ENCODE measurements at regions not wholly inside any gene's neighbourhood (a gene's known extent, or its start where the extent isn't known, plus 50 kb on each side); places are given as distances from the start of the nearest gene placed in this dataset.
"Not testable (repeated sequence)": the region's sequence is repeated elsewhere in the genome, so short reads cannot be mapped to it uniquely, and the experiment has no call there.

DNA sequence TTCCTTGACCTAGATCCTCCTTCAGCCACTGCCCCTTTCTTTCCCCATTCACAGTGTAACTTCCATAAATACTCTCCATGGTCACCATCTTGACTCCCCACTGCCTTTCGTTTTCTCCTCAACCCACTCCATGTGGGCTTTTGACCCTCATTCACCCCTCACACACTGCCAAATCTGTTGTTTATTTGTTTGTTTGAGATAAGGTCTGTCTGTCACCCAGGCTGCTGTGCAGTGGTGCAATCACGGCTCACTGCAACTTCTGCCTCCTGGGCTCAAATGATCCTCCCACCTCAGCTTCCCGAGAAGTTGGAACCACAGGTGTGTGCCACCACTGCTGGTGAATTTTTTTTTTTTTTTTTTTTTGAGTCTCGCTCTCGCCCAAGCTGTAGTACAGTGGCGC is 162.9 kb downstream of the FGF1 start:
- Histone ChIP-seq H3K9me3 (no peaks in the 10 kb centered on the region), H3K4me3 (no peak overlapping the region), H3K4me1 (peaks cover 5% of the 10 kb centered on the region), H3K27me3 (no peaks in the 10 kb centered on the region), H3K36me3 (no peaks in the 10 kb centered on the region), H3K27ac (no peak overlapping the region)
- ATAC-seq, result no peak
- intact Hi-C loops (cut with DNase I), result no loop called here
- no peak for DNase-seq
- TF ChIP-seq, protein P1, sequence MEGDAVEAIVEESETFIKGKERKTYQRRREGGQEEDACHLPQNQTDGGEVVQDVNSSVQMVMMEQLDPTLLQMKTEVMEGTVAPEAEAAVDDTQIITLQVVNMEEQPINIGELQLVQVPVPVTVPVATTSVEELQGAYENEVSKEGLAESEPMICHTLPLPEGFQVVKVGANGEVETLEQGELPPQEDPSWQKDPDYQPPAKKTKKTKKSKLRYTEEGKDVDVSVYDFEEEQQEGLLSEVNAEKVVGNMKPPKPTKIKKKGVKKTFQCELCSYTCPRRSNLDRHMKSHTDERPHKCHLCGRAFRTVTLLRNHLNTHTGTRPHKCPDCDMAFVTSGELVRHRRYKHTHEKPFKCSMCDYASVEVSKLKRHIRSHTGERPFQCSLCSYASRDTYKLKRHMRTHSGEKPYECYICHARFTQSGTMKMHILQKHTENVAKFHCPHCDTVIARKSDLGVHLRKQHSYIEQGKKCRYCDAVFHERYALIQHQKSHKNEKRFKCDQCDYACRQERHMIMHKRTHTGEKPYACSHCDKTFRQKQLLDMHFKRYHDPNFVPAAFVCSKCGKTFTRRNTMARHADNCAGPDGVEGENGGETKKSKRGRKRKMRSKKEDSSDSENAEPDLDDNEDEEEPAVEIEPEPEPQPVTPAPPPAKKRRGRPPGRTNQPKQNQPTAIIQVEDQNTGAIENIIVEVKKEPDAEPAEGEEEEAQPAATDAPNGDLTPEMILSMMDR (IDR thresholded peaks at IDR 0.05), result no peak

DNA sequence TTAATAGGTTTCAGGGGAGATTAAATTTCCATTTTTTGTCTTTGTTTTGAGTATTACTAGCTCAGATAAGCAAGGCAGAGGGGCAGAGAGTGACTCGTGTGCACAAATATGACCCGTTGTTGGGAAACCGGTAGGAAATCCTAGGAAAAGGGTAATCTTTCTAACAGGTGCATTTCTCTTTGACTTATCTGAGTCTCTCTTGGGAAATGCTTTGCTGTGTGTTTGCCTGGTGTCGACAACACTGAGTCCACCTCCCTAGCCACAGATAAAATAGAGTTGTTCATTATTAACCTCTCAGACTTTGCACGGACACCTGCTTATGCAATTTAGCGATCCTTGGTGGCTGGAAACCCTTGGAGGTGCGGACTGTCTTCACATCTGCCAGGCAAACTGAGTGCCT is 164.2 kb downstream of the FGF1 start:
- no peak for ATAC-seq
- no peaks in the 10 kb centered on the region for H3K27me3 ChIP-seq
- no peak for DNase-seq
- no peaks in the 10 kb centered on the region for H3K9me3 ChIP-seq
- H3K4me1 ChIP-seq, result no peaks in the 10 kb centered on the region
- intact Hi-C loops (cut with DNase I), result no loop called here
- no peaks in the 10 kb centered on the region for H3K36me3 ChIP-seq
- no peak overlapping the region for H3K27ac ChIP-seq
- TF ChIP-seq, protein P1 (IDR thresholded peaks at IDR 0.05), result no peak
- no peak overlapping the region for H3K4me3 ChIP-seq

DNA sequence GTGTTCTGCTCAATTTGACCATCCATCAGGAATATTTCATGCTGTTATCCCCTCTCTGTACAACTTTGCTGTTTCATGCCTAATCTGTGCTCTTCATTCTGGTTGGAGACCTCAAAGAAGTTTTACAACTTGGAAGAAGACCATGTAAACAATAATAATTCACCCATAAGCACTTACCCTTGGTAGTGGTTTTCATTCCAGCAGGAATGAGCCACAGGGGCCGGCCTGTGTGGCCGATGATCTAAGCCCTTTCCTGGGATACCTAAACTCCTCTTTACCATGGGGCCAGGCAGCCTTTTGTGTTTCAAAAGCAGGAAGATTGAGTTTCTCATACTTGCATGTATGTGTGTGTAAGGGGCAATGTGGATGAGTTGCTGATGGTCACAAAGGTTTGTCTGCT is 165.0 kb downstream of the FGF1 start:
- TF ChIP-seq, protein P1 (IDR thresholded peaks at IDR 0.05), result no peak
- H3K27me3 ChIP-seq, result no peaks in the 10 kb centered on the region
- H3K27ac ChIP-seq, result no peak overlapping the region
- H3K9me3 ChIP-seq, result no peaks in the 10 kb centered on the region
- H3K36me3 ChIP-seq, result no peaks in the 10 kb centered on the region
- no peak overlapping the region for H3K4me3 ChIP-seq
- DNase-seq (no peak), ATAC-seq (no peak)
- intact Hi-C loops (cut with DNase I), result no loop called here
- H3K4me1 ChIP-seq, result no peaks in the 10 kb centered on the region

DNA sequence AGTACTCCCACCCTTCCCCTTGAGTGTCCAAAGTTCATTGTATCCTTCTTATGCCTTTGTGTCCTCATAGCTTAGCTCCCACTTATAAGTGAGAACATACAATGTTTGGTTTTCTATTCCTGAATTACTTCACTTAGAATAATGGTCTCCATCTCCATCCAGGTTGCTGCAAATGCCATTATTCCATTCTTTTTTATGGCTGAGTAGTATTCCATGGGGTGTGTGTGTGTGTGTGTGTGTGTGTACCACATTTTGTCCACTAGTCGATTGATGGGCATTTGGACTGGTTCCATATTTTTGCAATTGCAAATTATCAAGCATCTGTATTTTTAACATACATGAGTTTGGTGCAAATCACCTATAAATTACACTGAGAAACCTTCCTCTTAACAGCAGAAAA is 166.0 kb downstream of the FGF1 start:
- ATAC-seq; H3K36me3 ChIP-seq; H3K4me1 ChIP-seq; H3K9me3 ChIP-seq; H3K4me3 ChIP-seq; DNase-seq; H3K27me3 ChIP-seq; intact Hi-C loops (cut with DNase I); H3K27ac ChIP-seq: not testable (repeated sequence)

DNA sequence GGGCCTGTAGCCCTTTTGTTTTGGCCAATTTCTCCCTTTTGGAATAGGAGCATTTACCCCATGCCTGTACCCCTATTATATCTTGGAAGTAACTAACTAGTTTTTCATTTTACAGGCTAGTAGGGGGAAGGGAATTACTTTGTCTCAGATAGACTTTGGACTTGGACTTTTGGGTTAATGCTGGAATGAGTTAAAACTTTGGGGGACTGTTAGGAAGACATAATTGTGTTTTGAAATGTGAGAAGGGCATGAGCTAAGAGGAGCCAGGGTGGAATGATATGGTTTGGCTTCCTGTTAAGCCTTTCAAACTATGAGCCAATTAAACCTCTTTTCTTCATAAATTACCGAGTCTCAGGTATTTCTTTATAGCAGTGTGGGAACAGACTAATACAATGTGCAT is 168.1 kb downstream of the FGF1 start:
- DNase-seq (no peak), ATAC-seq (no peak)
- H3K9me3 ChIP-seq, result no peaks in the 10 kb centered on the region
- H3K4me1 ChIP-seq, result peaks cover under 1% of the 10 kb centered on the region
- intact Hi-C loops (cut with DNase I), result no loop called here
- no peak overlapping the region for H3K27ac ChIP-seq
- H3K4me3 ChIP-seq, result no peak overlapping the region
- TF ChIP-seq, protein P1 (IDR thresholded peaks at IDR 0.05), result no peak
- no peaks in the 10 kb centered on the region for H3K27me3 ChIP-seq
- no peaks in the 10 kb centered on the region for H3K36me3 ChIP-seq

DNA sequence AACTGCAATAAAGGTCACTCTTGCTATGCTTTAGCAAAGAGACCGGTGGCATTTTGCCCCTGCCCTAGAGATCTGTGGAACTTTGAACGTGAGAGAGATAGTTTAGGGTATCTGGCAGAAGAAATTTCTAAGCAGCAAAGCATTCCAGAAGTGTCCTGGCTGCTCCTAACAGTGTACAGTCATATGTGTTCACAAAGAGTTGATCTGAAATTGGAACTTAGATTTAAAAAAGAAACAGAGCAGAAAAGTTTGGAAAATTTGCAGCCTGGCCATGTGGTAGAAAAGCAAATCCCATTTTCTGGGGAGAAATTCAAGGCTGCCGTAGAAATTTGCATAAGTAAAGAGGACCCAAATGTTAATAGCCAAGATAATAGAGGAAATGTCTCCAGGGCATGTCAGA is 169.2 kb downstream of the FGF1 start:
- Histone ChIP-seq H3K27me3 (no peaks in the 10 kb centered on the region), H3K4me3 (no peak overlapping the region), H3K27ac (no peak overlapping the region), H3K36me3 (no peaks in the 10 kb centered on the region), H3K4me1 (peaks cover 11% of the 10 kb centered on the region), H3K9me3 (no peaks in the 10 kb centered on the region)
- TF ChIP-seq, protein P1 (IDR thresholded peaks at IDR 0.05), result no peak
- ATAC-seq (no peak), DNase-seq (no peak)
- intact Hi-C loops (cut with DNase I), result no loop called here

All from upper lobe of right lung (tissue), 1 donor.